ENCODE measurements at regions not wholly inside any gene's neighbourhood (a gene's known extent, or its start where the extent isn't known, plus 50 kb on each side); places are given as distances from the start of the nearest gene placed in this dataset.

DNA sequence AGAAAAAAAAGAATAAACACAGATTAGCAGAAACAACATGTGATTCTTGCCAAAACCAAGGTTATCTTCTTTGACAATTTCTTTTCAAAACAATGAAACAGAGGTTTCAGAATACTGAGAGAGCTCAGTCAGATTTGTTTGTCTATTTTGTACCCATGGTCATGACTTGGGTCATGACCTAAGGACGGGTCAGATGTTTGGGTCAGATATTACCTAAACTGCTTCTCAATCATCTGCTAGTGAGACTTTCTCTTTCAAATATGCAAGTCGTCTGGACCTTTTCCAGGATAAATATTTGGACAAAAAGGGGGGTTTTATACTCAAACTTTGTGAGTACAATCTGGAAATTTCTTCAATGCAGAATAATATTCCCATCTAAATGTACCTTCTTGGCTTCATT is 148.3 kb upstream of the USP38 start:
- TF ChIP-seq, protein P1, sequence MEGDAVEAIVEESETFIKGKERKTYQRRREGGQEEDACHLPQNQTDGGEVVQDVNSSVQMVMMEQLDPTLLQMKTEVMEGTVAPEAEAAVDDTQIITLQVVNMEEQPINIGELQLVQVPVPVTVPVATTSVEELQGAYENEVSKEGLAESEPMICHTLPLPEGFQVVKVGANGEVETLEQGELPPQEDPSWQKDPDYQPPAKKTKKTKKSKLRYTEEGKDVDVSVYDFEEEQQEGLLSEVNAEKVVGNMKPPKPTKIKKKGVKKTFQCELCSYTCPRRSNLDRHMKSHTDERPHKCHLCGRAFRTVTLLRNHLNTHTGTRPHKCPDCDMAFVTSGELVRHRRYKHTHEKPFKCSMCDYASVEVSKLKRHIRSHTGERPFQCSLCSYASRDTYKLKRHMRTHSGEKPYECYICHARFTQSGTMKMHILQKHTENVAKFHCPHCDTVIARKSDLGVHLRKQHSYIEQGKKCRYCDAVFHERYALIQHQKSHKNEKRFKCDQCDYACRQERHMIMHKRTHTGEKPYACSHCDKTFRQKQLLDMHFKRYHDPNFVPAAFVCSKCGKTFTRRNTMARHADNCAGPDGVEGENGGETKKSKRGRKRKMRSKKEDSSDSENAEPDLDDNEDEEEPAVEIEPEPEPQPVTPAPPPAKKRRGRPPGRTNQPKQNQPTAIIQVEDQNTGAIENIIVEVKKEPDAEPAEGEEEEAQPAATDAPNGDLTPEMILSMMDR (conservative IDR thresholded peaks at IDR 0.05), result no peak
- Histone ChIP-seq H2BK15ac (ENCODE audit: low read depth, low read length) (no peak overlapping the region), H2AK5ac (ENCODE audit: insufficient read length, low read length) (no peak overlapping the region), H3K4me1 (ENCODE audit: insufficient read depth, low read length) (no peaks in the 10 kb centered on the region), H3K23ac (ENCODE audit: insufficient read length, low read depth, low read length) (no peak overlapping the region), H3K9ac (ENCODE audit: extremely low read depth, insufficient read length, low read length) (no peak overlapping the region), H3K9me3 (ENCODE audit: control insufficient read depth, low read depth, low read length) (no peaks in the 10 kb centered on the region), H3K14ac (ENCODE audit: insufficient read depth, low read length) (no peak overlapping the region), H3K4me2 (ENCODE audit: insufficient read depth, insufficient read length, low read length) (no peak overlapping the region), H2BK5ac (ENCODE audit: insufficient read length, low read length) (no peak overlapping the region), H4K20me1 (ENCODE audit: control insufficient read depth, insufficient read depth, insufficient read length) (no peaks in the 10 kb centered on the region), H3K27me3 (ENCODE audit: insufficient read depth, low read length) (no peaks in the 10 kb centered on the region), H3K79me1 (ENCODE audit: insufficient read depth, low read depth, low read length, poor library complexity, severe bottlenecking) (no peaks in the 10 kb centered on the region), H2AFZ (ENCODE audit: low read length) (no peak overlapping the region), H4K5ac (ENCODE audit: insufficient read length, low read depth, low read length) (no peak overlapping the region), H3K18ac (ENCODE audit: insufficient read length, low read depth, low read length) (no peak overlapping the region), H2BK20ac (ENCODE audit: low read depth, low read length, poor library complexity, severe bottlenecking) (no peak overlapping the region), H3K4ac (ENCODE audit: low read depth, low read length) (no peak overlapping the region), H2BK120ac (ENCODE audit: low read depth, low read length, poor library complexity, severe bottlenecking) (no peak overlapping the region), H4K91ac (ENCODE audit: insufficient read length, low read depth, low read length) (no peak overlapping the region), H3K23me2 (ENCODE audit: insufficient read length, low read depth, low read length, poor library complexity, severe bottlenecking) (no peaks in the 10 kb centered on the region), H4K8ac (replicated peaks; ENCODE audit: insufficient read length, low read depth, low read length) (no peak overlapping the region), H3K27ac (ENCODE audit: insufficient read length, low read depth, low read length) (no peak overlapping the region), H3K79me2 (ENCODE audit: insufficient read depth, low read length) (no peaks in the 10 kb centered on the region), H3T11ph (ENCODE audit: low read length) (no peak overlapping the region), H2BK12ac (ENCODE audit: insufficient read length, low read depth, low read length) (no peak overlapping the region), H3K56ac (ENCODE audit: insufficient read length, low read depth, low read length) (no peak overlapping the region)
- H3K4me1 Mint-ChIP-seq, result no peaks in the 10 kb centered on the region
- WGBS (ENCODE audit: extremely low coverage, insufficient read length, low lambda C conversion rate), result no CpG with 5 or more reads among the region's 2 CpGs
- no peaks in the 10 kb centered on the region for H3K27me3 Mint-ChIP-seq (ENCODE audit: low read depth)
- no peak overlapping the region for H3K4me3 Mint-ChIP-seq
- DNase-seq, result no peak
- H3K27ac Mint-ChIP-seq, result no peak overlapping the region
- no peaks in the 10 kb centered on the region for H3K36me3 Mint-ChIP-seq (ENCODE audit: insufficient read depth in 1 of 3, low read depth in 3 of 3)
- no peaks in the 10 kb centered on the region for H3K9me3 Mint-ChIP-seq

Data from H9 (cell line).